K562 (cell line): ENCODE measurements at regions not wholly inside any gene's neighbourhood (a gene's known extent, or its start where the extent isn't known, plus 50 kb on each side); places are given as distances from the start of the nearest gene placed in this dataset.

Experiments used
- ATAC-seq: fragments of 200-7000 bp; cut with Tn5 transposase; 3 replicates; pipeline ENCODE4 v1.9.1; 2020; ENCODE audit warnings: moderate library complexity
- BruUV-seq: library from RNA; stranded (reverse); fragments of 400-500 nt; replicated peaks from 2 replicates; lab custom pipeline; 2021; lab: Mats Ljungman, UMichigan
- CTCF ChIA-PET: fragments of 300-600 bp; formaldehyde crosslinking; extraction: SDS; loops from one replicate; lab custom pipeline; 2021; ENCODE audit warnings: low intra/inter-chr PET ratio; lab: Yijun Ruan, JAX
- POLR2A ChIA-PET: fragments of 300-600, 350-650 bp; sonication (Branson Sonifier 250); formaldehyde crosslinking; extraction: SDS; loops from one replicate; lab custom pipeline; 2021; ENCODE audit warnings: antibody characterized with exemption, inconsistent platforms; lab: Yijun Ruan, JAX
- DNase-seq, 4 experiments: peaks; one replicate each; pipeline versions ENCODE4 v3.0.0 to v3.0.0-alpha.2; 2011 to 2018; ENCODE audit warnings: low spot score in 3 of 4, mixed read lengths in 3 of 4; ENCODE audit errors: extremely low read depth in 1 of 4
- FAIRE-seq: peaks from 2 replicates; lab custom pipeline; 2011; peaks lifted over from hg19 to GRCh38; lab: Jason Lieb, UNC
- H2AFZ ChIP-seq: 2 replicates; pipeline ENCODE4 v1.6.0; 2011; ENCODE audit warnings: low read depth, low read length, control low read depth, inconsistent platforms
- H3K27ac ChIP-seq: fragments of 200-600 bp; 3 replicates; pipeline ENCODE4 v1.8.0; 2011; ENCODE audit warnings: low read depth, mild to moderate bottlenecking, control low read depth, inconsistent platforms, low read length, moderate library complexity, mixed read lengths; ENCODE audit errors: extremely low read depth
- H3K27me3 ChIP-seq, 2 experiments: fragments of 300-600 bp in 1 of 2; 2 replicates in 1 of 2; 3 replicates in 1 of 2; pipeline versions ENCODE4 v1.6.0 to v1.8.0; 2011; ENCODE audit warnings: inconsistent platforms in 2 of 2, low read length in 2 of 2, mild to moderate bottlenecking in 1 of 2, mixed read lengths in 1 of 2, moderate library complexity in 1 of 2; ENCODE audit not compliant: control insufficient read depth in 2 of 2, insufficient read depth in 2 of 2
- H3K36me3 ChIP-seq: fragments of 300-600 bp; 3 replicates; pipeline ENCODE4 v1.8.0; 2011; ENCODE audit warnings: mild to moderate bottlenecking, low read length, inconsistent platforms; ENCODE audit not compliant: control insufficient read depth, insufficient read depth
- H3K4me1 ChIP-seq, 2 experiments: fragments of 200-600 bp in 1 of 2; replicated peaks in 1 of 2; 2 replicates in 1 of 2; 3 replicates in 1 of 2; pipeline versions ENCODE4 v1.5.1 to v1.8.0; 2011; ENCODE audit warnings: inconsistent platforms in 2 of 2, low read length in 2 of 2, mild to moderate bottlenecking in 1 of 2, mixed read lengths in 1 of 2, moderate library complexity in 1 of 2; ENCODE audit not compliant: control insufficient read depth in 2 of 2, insufficient read depth in 2 of 2
- H3K4me2 ChIP-seq: 2 replicates; pipeline ENCODE4 v1.6.1; 2011; ENCODE audit warnings: low read length, control low read depth, inconsistent platforms, mixed read lengths; ENCODE audit not compliant: insufficient read depth
- H3K4me3 ChIP-seq: fragments of 200-600 bp; sonication (generic), shearing (Covaris generic); 2 replicates; pipeline ENCODE4 v1.5.1; 2016; ENCODE audit warnings: control low read depth, inconsistent platforms
- H3K79me2 ChIP-seq: fragments of 200-600 bp; 3 replicates; pipeline ENCODE4 v1.8.0; 2011; ENCODE audit warnings: low read length, inconsistent platforms; ENCODE audit not compliant: control insufficient read depth, insufficient read depth
- H3K9ac ChIP-seq, 2 experiments: 2 replicates each; pipeline versions ENCODE4 v1.6.0 to v1.6.1; 2011; ENCODE audit warnings: low read depth in 2 of 2, low read length in 2 of 2, control low read depth in 1 of 2, inconsistent platforms in 1 of 2, mild to moderate bottlenecking in 1 of 2, mixed read lengths in 1 of 2; ENCODE audit not compliant: insufficient read depth in 1 of 2
- H3K9me1 ChIP-seq: one replicate; pipeline ENCODE4 v1.6.0; 2011; ENCODE audit warnings: inconsistent platforms, mild to moderate bottlenecking, low read length, moderate library complexity; ENCODE audit not compliant: control insufficient read depth, insufficient read depth
- H3K9me3 ChIP-seq: replicated peaks from 2 replicates; pipeline ENCODE4 v1.5.1; 2011; ENCODE audit warnings: low read depth, low read length, inconsistent platforms; ENCODE audit not compliant: control insufficient read depth, insufficient read depth
- H4K20me1 ChIP-seq: replicated peaks from 2 replicates; pipeline ENCODE4 v1.6.1; 2011; ENCODE audit warnings: low read length, inconsistent platforms, mixed read lengths; ENCODE audit not compliant: control insufficient read depth, insufficient read depth
- CBX8 ChIP-seq: fragments of 200-600 bp; sonication (generic); IDR thresholded peaks from 2 replicates; pipeline ENCODE4 v1.6.1; 2012; ENCODE audit warnings: borderline replicate concordance, mixed run types, low read depth, mild to moderate bottlenecking, moderate library complexity, mixed read lengths, low read length, control low read depth, inconsistent platforms; ENCODE audit not compliant: poor library complexity, severe bottlenecking; ENCODE audit errors: extremely low read depth
- FOXJ3 ChIP-seq: sonication (generic); formaldehyde crosslinking; IDR thresholded peaks from 2 replicates; pipeline ENCODE4 v1.4.0; 2020; ENCODE audit warnings: mild to moderate bottlenecking, missing genetic modification reagents
- HMG20A ChIP-seq: fragments of 450-650 bp; formaldehyde crosslinking; conservative IDR thresholded peaks from 2 replicates; pipeline ENCODE4 v1.4.0; 2020; ENCODE audit warnings: mild to moderate bottlenecking, mixed read lengths
- MCM7 ChIP-seq, 2 experiments: fragments of 450-650 bp; IDR thresholded peaks; 2 replicates each; pipeline ENCODE4 v1.6.1; 2016 to 2018
- MTA2 ChIP-seq: fragments of 450-650 bp; IDR thresholded peaks from 2 replicates; pipeline ENCODE4 v1.6.1; 2016; ENCODE audit warnings: low read depth
- POLR2AphosphoS2 ChIP-seq: IDR thresholded peaks from 2 replicates; pipeline ENCODE4 v1.6.1; 2012; ENCODE audit warnings: low read length, improper control_type of control experiment
- RFX7 ChIP-seq: fragments of 250-450 bp; sonication (Bioruptor Pico); IDR thresholded peaks from 2 replicates; pipeline ENCODE4 v1.5.1; 2021; ENCODE audit warnings: mild to moderate bottlenecking
- TCF7 ChIP-seq: sonication (generic); IDR thresholded peaks from 2 replicates; pipeline ENCODE4 v1.6.1; 2016; ENCODE audit warnings: antibody characterized with exemption, borderline replicate concordance
- THRB ChIP-seq: fragments of 450-650 bp; formaldehyde crosslinking; conservative IDR thresholded peaks from 2 replicates; pipeline ENCODE4 v1.4.0; 2022; ENCODE audit warnings: mild to moderate bottlenecking, missing genetic modification characterization
- USF1 ChIP-seq: sonication (generic); formaldehyde crosslinking; IDR thresholded peaks from 2 replicates; pipeline ENCODE4 v1.9.0; 2022; ENCODE audit warnings: mild to moderate bottlenecking, missing genetic modification reagents
- ZBTB5 ChIP-seq: fragments of 450-650 bp; IDR thresholded peaks from 2 replicates; pipeline ENCODE4 v1.6.1; 2017; ENCODE audit warnings: antibody characterized with exemption
- ZFP91 ChIP-seq: sonication (generic); formaldehyde crosslinking; IDR thresholded peaks from 2 replicates; pipeline ENCODE4 v1.8.0; 2022; ENCODE audit warnings: mild to moderate bottlenecking, missing genetic modification reagents
- ZNF3 ChIP-seq: fragments of 250-450 bp; sonication (Bioruptor Pico); IDR thresholded peaks from 2 replicates; pipeline ENCODE4 v1.5.0; 2021; ENCODE audit warnings: mild to moderate bottlenecking, moderate library complexity
- ZNF518B ChIP-seq: fragments of 250-450 bp; sonication (Bioruptor Pico); IDR thresholded peaks from 2 replicates; pipeline ENCODE4 v1.5.0; 2021; ENCODE audit warnings: mild to moderate bottlenecking, moderate library complexity
- ZNF695 ChIP-seq: fragments of 450-650 bp; formaldehyde crosslinking; IDR thresholded peaks from 2 replicates; pipeline ENCODE4 v1.4.0; 2020; ENCODE audit warnings: mild to moderate bottlenecking, moderate library complexity
- ZSCAN29 ChIP-seq: fragments of 450-650 bp; IDR thresholded peaks from 2 replicates; pipeline ENCODE4 v1.6.1; 2017
- in situ Hi-C: fragments of 300-500 bp; cut with MboI; formaldehyde crosslinking; loops from 4 replicates; pipeline ENCODE4 v1.15.0; 2018; ENCODE audit warnings: inconsistent platforms, mixed read lengths
- intact Hi-C: fragments of 100-400 bp; cut with micrococcal nuclease; formaldehyde crosslinking; loops from 2 replicates; pipeline ENCODE4 v1.14.2; 2022

GRCh38 chr1:88186911-88187310 is 497.2 kb upstream of the PKN2 start:
- Histone ChIP-seq H3K9me1 (no peaks in the 10 kb centered on the region), H3K79me2 (no peaks in the 10 kb centered on the region), H4K20me1 (no peaks in the 10 kb centered on the region), H3K4me3 (no peak overlapping the region), H3K9me3 (no peaks in the 10 kb centered on the region), H2AFZ (no peak overlapping the region), H3K27ac (no peak overlapping the region), H3K27me3 (no peaks in the 10 kb centered on the region), H3K4me1 (no peaks in the 10 kb centered on the region), H3K4me2 (no peak overlapping the region), H3K36me3 (no peaks in the 10 kb centered on the region), H3K9ac (no peak overlapping the region)
- FAIRE-seq (no peak), ATAC-seq (no peak), DNase-seq (no peak)
- no TSS peak for BruUV-seq
- ChIA-PET POLR2A (no interaction called here), CTCF (no interaction called here)
- in situ Hi-C loops = no loop called here
- intact Hi-C loops = loop anchor here (10.0 kb wide), 1 partner anchor 688 kb away; no protein-coding TSS in a partner anchor
- TF ChIP-seq THRB (CRISPR knock-in tag) (no peak), MTA2 (no peak), RFX7 (CRISPR knock-in tag) (no peak), POLR2AphosphoS2 (no peak), CBX8 (no peak), ZNF518B (CRISPR knock-in tag) (no peak), ZNF3 (CRISPR knock-in tag) (no peak), ZBTB5 (no peak), FOXJ3 (CRISPR knock-in tag) (no peak), ZNF695 (CRISPR knock-in tag) (no peak), USF1 (CRISPR knock-in tag) (no peak), MCM7 (IDR thresholded peaks at IDR 0.05) (no peak), ZFP91 (no peak), HMG20A (CRISPR knock-in tag) (no peak), ZSCAN29 (no peak), TCF7 (no peak)
